K562 (cell line): ENCODE measurements at regions not wholly inside any gene's neighbourhood (a gene's known extent, or its start where the extent isn't known, plus 50 kb on each side); places are given as distances from the start of the nearest gene placed in this dataset.
A peak's percentile ranks its signal among the peaks of the same experiment; 100 is the strongest.

Experiments used
- ATAC-seq: fragments of 200-7000 bp; cut with Tn5 transposase; 3 replicates; pipeline ENCODE4 v1.9.1; 2020; ENCODE audit warnings: moderate library complexity
- BruUV-seq: library from RNA; stranded (reverse); fragments of 400-500 nt; replicated peaks from 2 replicates; lab custom pipeline; 2021; lab: Mats Ljungman, UMichigan
- CTCF ChIA-PET: fragments of 300-600 bp; formaldehyde crosslinking; extraction: SDS; loops from one replicate; lab custom pipeline; 2021; ENCODE audit warnings: low intra/inter-chr PET ratio; lab: Yijun Ruan, JAX
- POLR2A ChIA-PET: fragments of 300-600, 350-650 bp; sonication (Branson Sonifier 250); formaldehyde crosslinking; extraction: SDS; loops from one replicate; lab custom pipeline; 2021; ENCODE audit warnings: antibody characterized with exemption, inconsistent platforms; lab: Yijun Ruan, JAX
- DNase-seq, 4 experiments: peaks; one replicate each; pipeline versions ENCODE4 v3.0.0 to v3.0.0-alpha.2; 2011 to 2018; ENCODE audit warnings: low spot score in 3 of 4, mixed read lengths in 3 of 4; ENCODE audit errors: extremely low read depth in 1 of 4
- FAIRE-seq: peaks from 2 replicates; lab custom pipeline; 2011; peaks lifted over from hg19 to GRCh38; lab: Jason Lieb, UNC
- H2AFZ ChIP-seq: 2 replicates; pipeline ENCODE4 v1.6.0; 2011; ENCODE audit warnings: low read depth, low read length, control low read depth, inconsistent platforms
- H3K27ac ChIP-seq: fragments of 200-600 bp; 3 replicates; pipeline ENCODE4 v1.8.0; 2011; ENCODE audit warnings: low read depth, mild to moderate bottlenecking, control low read depth, inconsistent platforms, low read length, moderate library complexity, mixed read lengths; ENCODE audit errors: extremely low read depth
- H3K27me3 ChIP-seq, 2 experiments: fragments of 300-600 bp in 1 of 2; 2 replicates in 1 of 2; 3 replicates in 1 of 2; pipeline versions ENCODE4 v1.6.0 to v1.8.0; 2011; ENCODE audit warnings: inconsistent platforms in 2 of 2, low read length in 2 of 2, mild to moderate bottlenecking in 1 of 2, mixed read lengths in 1 of 2, moderate library complexity in 1 of 2; ENCODE audit not compliant: control insufficient read depth in 2 of 2, insufficient read depth in 2 of 2
- H3K36me3 ChIP-seq: fragments of 300-600 bp; 3 replicates; pipeline ENCODE4 v1.8.0; 2011; ENCODE audit warnings: mild to moderate bottlenecking, low read length, inconsistent platforms; ENCODE audit not compliant: control insufficient read depth, insufficient read depth
- H3K4me1 ChIP-seq, 2 experiments: fragments of 200-600 bp in 1 of 2; replicated peaks in 1 of 2; 2 replicates in 1 of 2; 3 replicates in 1 of 2; pipeline versions ENCODE4 v1.5.1 to v1.8.0; 2011; ENCODE audit warnings: inconsistent platforms in 2 of 2, low read length in 2 of 2, mild to moderate bottlenecking in 1 of 2, mixed read lengths in 1 of 2, moderate library complexity in 1 of 2; ENCODE audit not compliant: control insufficient read depth in 2 of 2, insufficient read depth in 2 of 2
- H3K4me2 ChIP-seq: 2 replicates; pipeline ENCODE4 v1.6.1; 2011; ENCODE audit warnings: low read length, control low read depth, inconsistent platforms, mixed read lengths; ENCODE audit not compliant: insufficient read depth
- H3K4me3 ChIP-seq: fragments of 200-600 bp; sonication (generic), shearing (Covaris generic); 2 replicates; pipeline ENCODE4 v1.5.1; 2016; ENCODE audit warnings: control low read depth, inconsistent platforms
- H3K79me2 ChIP-seq: fragments of 200-600 bp; 3 replicates; pipeline ENCODE4 v1.8.0; 2011; ENCODE audit warnings: low read length, inconsistent platforms; ENCODE audit not compliant: control insufficient read depth, insufficient read depth
- H3K9ac ChIP-seq, 2 experiments: 2 replicates each; pipeline versions ENCODE4 v1.6.0 to v1.6.1; 2011; ENCODE audit warnings: low read depth in 2 of 2, low read length in 2 of 2, control low read depth in 1 of 2, inconsistent platforms in 1 of 2, mild to moderate bottlenecking in 1 of 2, mixed read lengths in 1 of 2; ENCODE audit not compliant: insufficient read depth in 1 of 2
- H3K9me1 ChIP-seq: one replicate; pipeline ENCODE4 v1.6.0; 2011; ENCODE audit warnings: inconsistent platforms, mild to moderate bottlenecking, low read length, moderate library complexity; ENCODE audit not compliant: control insufficient read depth, insufficient read depth
- H3K9me3 ChIP-seq: replicated peaks from 2 replicates; pipeline ENCODE4 v1.5.1; 2011; ENCODE audit warnings: low read depth, low read length, inconsistent platforms; ENCODE audit not compliant: control insufficient read depth, insufficient read depth
- H4K20me1 ChIP-seq: replicated peaks from 2 replicates; pipeline ENCODE4 v1.6.1; 2011; ENCODE audit warnings: low read length, inconsistent platforms, mixed read lengths; ENCODE audit not compliant: control insufficient read depth, insufficient read depth
- GTF2A2 ChIP-seq: IDR thresholded peaks from 2 replicates; pipeline ENCODE4 v1.6.1; 2016; ENCODE audit warnings: mild to moderate bottlenecking, missing genetic modification characterization, missing compliant biosample characterization
- HMGN3 ChIP-seq: IDR thresholded peaks from 2 replicates; pipeline ENCODE4 v1.6.1; 2011; ENCODE audit warnings: borderline replicate concordance, low read depth, mild to moderate bottlenecking, mixed read lengths, low read length; ENCODE audit not compliant: insufficient read length; ENCODE audit errors: extremely low read depth
- PHF21A ChIP-seq: fragments of 450-650 bp; IDR thresholded peaks from 2 replicates; pipeline ENCODE4 v1.6.1; 2017; ENCODE audit warnings: low read depth, borderline replicate concordance
- ZBTB40 ChIP-seq, 2 experiments: fragments of 450-650 bp in 1 of 2; sonication (generic) in 1 of 2; formaldehyde crosslinking in 1 of 2; IDR thresholded peaks; 2 replicates each; pipeline versions ENCODE4 v1.7.1 to v1.9.0; 2016 to 2022; ENCODE audit warnings: inconsistent platforms in 1 of 2, mild to moderate bottlenecking in 1 of 2, missing genetic modification reagents in 1 of 2
- ZBTB43 ChIP-seq: sonication (generic); formaldehyde crosslinking; IDR thresholded peaks from 2 replicates; pipeline ENCODE4 v1.8.0; 2023; ENCODE audit warnings: mild to moderate bottlenecking, missing genetic modification reagents
- ZKSCAN3 ChIP-seq: fragments of 250-450 bp; sonication (Bioruptor Pico); IDR thresholded peaks from 2 replicates; pipeline ENCODE4 v1.4.0; 2020
- WGBS: fragments of 100-300 bp; shearing (Covaris generic); methylation state at CpG from one replicate; pipeline ENCODE4 v1.1.6; 2016; ENCODE audit warnings: low coverage, mixed read lengths; ENCODE audit not compliant: insufficient coverage; ENCODE audit errors: missing lambda C conversion rate; 5-methylcytosine and 5-hydroxymethylcytosine counted together
- in situ Hi-C: fragments of 300-500 bp; cut with MboI; formaldehyde crosslinking; loops from 4 replicates; pipeline ENCODE4 v1.15.0; 2018; ENCODE audit warnings: inconsistent platforms, mixed read lengths
- intact Hi-C: fragments of 100-400 bp; cut with micrococcal nuclease; formaldehyde crosslinking; loops from 2 replicates; pipeline ENCODE4 v1.14.2; 2022

- FAIRE-seq (no peak), DNase-seq (no peak), ATAC-seq (no peak)
- Histone ChIP-seq H3K79me2 (no peaks in the 10 kb centered on the region), H4K20me1 (no peaks in the 10 kb centered on the region), H3K4me1 (no peaks in the 10 kb centered on the region), H3K4me2 (no peak overlapping the region), H3K27me3 (peaks cover 13 to 18% of the 10 kb centered on the region in 2 experiments; a peak in 3 of 5 replicates), H3K9ac (no peak overlapping the region), H3K4me3 (no peak overlapping the region), H3K9me1 (no peaks in the 10 kb centered on the region), H3K36me3 (no peaks in the 10 kb centered on the region), H3K27ac (no peak overlapping the region), H2AFZ (no peak overlapping the region), H3K9me3 (no peaks in the 10 kb centered on the region)
- no TSS peak for BruUV-seq
- in situ Hi-C loops = no loop called here
- CTCF ChIA-PET = no interaction called here
- WGBS = 0% methylated on average over 3 of the region's 3 CpGs
- POLR2A ChIA-PET = interaction anchor here (0.9 kb wide), 1 partner anchor 11 kb away, joined by 3 read pairs; no protein-coding TSS in a partner anchor
- TF ChIP-seq PHF21A = no peak
- TF ChIP-seq ZBTB40 (IDR thresholded peaks at IDR 0.05) = peak; percentile 92
- TF ChIP-seq ZBTB40 (CRISPR knock-in tag; IDR thresholded peaks at IDR 0.05) = peak; percentile 87
- TF ChIP-seq ZKSCAN3 = no peak
- TF ChIP-seq GTF2A2 (tag) = no peak
- TF ChIP-seq ZBTB43 = no peak
- no peak for TF ChIP-seq HMGN3
- intact Hi-C loops = no loop called here
These were observed 66.3 kb upstream of the NPVF start for GRCh38 chr7:25294624-25295023.
